BJ (cell line): ENCODE measurements at regions not wholly inside any gene's neighbourhood (a gene's known extent, or its start where the extent isn't known, plus 50 kb on each side); places are given as distances from the start of the nearest gene placed in this dataset.

Experiments used
- CTCF ChIA-PET: fragments of 350-600 bp; formaldehyde crosslinking; extraction: SDS; loops from one replicate; lab custom pipeline; 2021; ENCODE audit warnings: antibody characterized with exemption, inconsistent platforms; lab: Yijun Ruan, JAX
- POLR2A ChIA-PET: fragments of 300-600 bp; sonication (Branson Sonifier 250); formaldehyde crosslinking; extraction: SDS; loops from one replicate; lab custom pipeline; 2021; ENCODE audit warnings: antibody characterized with exemption; lab: Charles Lee
- DNase-seq: peaks from one replicate; pipeline ENCODE4 v3.0.0-alpha.2; 2011; ENCODE audit warnings: low read depth
- H3K27me3 ChIP-seq: 2 replicates; pipeline ENCODE4 v1.6.0; 2011; ENCODE audit warnings: low read length; ENCODE audit not compliant: control insufficient read depth, insufficient read depth
- H3K36me3 ChIP-seq: 2 replicates; pipeline ENCODE4 v1.5.1; 2011; ENCODE audit warnings: low read length; ENCODE audit not compliant: control insufficient read depth, insufficient read depth
- H3K4me3 ChIP-seq: 2 replicates; pipeline ENCODE4 v1.5.1; 2011; ENCODE audit warnings: low read depth, mild to moderate bottlenecking, control low read depth, low read length
- TF ChIP-seq, protein P1 (sequence below): IDR thresholded peaks from 2 replicates; pipeline ENCODE4 v1.5.1; 2011; ENCODE audit warnings: low read depth, mild to moderate bottlenecking, control low read depth, inconsistent platforms, low read length, moderate library complexity; ENCODE audit not compliant: insufficient read depth

DNA sequence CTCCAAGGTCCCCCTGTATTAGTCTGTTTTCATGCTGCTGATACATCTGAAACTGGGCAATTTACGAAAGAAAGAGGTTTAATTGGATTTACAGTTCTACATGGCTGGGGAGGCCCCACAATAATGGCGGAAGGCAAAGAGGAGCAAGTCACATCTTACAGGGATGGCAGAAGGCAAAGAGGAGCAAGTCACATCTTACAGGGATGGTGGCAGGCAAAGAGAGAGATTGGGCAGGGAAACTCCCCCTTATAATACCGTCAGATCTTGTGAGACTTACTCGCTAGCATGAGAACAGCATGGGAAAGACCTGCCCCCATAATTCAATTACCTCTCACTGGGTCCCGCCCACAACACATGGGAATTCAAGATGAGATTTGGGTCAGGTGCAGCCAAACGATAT, 50.0 kb upstream of the FARP1 start:
- Histone ChIP-seq H3K4me3 (no peak overlapping the region), H3K36me3 (no peaks in the 10 kb centered on the region), H3K27me3 (no peaks in the 10 kb centered on the region)
- DNase-seq, result no peak
- TF ChIP-seq, protein P1, sequence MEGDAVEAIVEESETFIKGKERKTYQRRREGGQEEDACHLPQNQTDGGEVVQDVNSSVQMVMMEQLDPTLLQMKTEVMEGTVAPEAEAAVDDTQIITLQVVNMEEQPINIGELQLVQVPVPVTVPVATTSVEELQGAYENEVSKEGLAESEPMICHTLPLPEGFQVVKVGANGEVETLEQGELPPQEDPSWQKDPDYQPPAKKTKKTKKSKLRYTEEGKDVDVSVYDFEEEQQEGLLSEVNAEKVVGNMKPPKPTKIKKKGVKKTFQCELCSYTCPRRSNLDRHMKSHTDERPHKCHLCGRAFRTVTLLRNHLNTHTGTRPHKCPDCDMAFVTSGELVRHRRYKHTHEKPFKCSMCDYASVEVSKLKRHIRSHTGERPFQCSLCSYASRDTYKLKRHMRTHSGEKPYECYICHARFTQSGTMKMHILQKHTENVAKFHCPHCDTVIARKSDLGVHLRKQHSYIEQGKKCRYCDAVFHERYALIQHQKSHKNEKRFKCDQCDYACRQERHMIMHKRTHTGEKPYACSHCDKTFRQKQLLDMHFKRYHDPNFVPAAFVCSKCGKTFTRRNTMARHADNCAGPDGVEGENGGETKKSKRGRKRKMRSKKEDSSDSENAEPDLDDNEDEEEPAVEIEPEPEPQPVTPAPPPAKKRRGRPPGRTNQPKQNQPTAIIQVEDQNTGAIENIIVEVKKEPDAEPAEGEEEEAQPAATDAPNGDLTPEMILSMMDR, result no peak
- ChIA-PET CTCF (interaction anchor here (0.6 kb wide), 1 partner anchor 16 kb away, joined by 4 read pairs; no protein-coding TSS in a partner anchor), POLR2A (no interaction called here)
